RKO (cell line): ENCODE measurements at regions not wholly inside any gene's neighbourhood (a gene's known extent, or its start where the extent isn't known, plus 50 kb on each side); places are given as distances from the start of the nearest gene placed in this dataset.
"Not testable (repeated sequence)": the region's sequence is repeated elsewhere in the genome, so short reads cannot be mapped to it uniquely, and the experiment has no call there.

Source experiments
- DNase-seq: peaks from one replicate; pipeline ENCODE4 v3.0.0-alpha.2; 2016; ENCODE audit warnings: low spot score

DNA sequence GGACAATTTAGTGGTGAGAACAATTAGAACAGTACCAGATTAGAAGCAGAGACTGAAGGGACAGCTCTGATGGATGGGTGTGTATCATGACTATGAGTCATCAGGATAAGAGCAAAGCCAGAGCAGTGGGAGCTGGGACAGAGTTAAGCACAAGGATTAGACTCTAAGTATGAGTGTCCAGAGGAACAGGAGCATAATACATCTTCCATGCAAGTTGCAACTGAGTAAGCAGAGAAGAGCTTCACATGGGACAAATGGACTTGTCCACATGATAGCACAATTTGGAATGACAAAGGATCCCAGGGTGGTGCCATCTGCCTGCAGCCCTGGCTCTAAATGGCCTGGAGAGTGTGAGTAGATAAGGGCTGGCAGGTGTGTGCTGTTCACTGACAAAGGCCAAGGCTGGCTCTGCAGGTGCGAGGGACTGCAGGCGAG lies 226.4 kb upstream of the CAND1 start:
- peak; percentile 80 for DNase-seq

DNA sequence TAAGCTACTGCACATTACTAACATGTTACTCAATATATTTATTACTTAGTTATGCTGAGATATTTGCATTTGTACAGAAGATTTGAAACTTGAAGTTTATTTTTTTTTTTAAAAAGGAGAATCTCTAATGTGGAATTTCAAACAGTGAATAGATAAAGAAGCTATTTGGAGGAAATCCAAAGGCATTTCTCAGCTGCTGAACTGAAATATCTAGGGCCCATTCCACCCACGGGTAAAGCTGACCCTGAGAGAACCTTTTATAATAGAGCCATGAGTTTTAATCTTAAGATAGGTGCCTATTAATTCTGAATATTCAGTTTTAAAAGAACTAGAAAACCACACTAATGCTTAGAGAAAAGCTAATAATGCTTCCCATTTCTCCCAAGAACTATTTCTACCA lies 225.4 kb upstream of the CAND1 start:
- no peak for DNase-seq

DNA sequence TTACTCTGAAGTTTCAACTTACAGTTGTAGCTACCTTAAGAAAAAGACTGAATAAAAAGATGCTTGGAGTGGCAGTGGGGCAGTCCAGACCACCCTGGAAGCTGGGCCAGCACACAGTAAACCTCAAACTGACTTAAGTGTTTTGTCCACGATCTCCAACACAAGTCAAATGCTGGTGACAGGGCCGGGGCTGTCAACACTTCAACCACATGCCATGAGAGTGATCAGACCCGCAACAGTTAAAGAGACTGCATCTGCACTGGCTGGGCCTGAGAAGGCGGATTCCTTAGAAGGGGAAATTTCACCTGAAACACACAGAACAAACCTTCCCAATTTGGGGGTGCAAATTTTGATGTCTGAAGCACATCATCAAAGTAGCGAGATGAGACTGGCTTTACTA lies 223.5 kb upstream of the CAND1 start:
- no peak for DNase-seq

DNA sequence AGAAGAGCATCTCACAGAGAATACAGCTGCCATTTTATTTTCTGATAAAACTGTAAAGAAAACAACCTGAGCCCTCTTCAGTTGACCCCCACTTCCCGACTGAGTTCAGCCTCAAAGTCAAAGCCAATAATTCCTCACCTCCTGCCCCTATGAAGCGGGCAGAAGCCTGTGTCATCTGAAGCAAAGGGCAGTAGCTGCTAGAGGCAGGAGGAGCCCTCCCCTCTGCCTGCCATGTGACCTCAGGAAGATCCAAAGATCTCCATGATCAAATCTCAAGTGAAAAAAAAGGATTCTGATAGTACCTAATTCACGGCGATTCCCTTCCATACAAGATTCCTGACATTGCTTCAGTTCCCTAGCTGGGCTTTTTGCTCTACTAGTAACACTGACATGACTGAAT lies 223.1 kb upstream of the CAND1 start:
- no peak for DNase-seq

DNA sequence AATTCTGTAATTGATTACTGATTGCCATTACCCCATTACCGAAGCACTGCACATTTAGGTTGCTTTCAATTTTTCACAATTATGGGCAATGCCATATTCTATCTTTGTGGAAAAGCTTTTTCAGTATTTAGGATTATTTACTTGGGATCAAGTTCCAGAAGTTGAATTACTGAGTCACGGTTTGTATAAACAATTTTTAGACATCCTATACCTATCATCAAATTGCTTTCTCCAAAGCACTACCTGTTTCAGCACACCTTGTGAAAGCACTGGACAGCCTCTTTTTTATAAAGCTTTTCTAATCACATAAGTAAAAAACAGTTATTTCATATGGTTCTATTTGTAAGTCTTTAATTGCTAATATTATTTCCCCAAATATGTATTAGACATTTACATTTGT lies 221.5 kb upstream of the CAND1 start:
- no peak for DNase-seq

DNA sequence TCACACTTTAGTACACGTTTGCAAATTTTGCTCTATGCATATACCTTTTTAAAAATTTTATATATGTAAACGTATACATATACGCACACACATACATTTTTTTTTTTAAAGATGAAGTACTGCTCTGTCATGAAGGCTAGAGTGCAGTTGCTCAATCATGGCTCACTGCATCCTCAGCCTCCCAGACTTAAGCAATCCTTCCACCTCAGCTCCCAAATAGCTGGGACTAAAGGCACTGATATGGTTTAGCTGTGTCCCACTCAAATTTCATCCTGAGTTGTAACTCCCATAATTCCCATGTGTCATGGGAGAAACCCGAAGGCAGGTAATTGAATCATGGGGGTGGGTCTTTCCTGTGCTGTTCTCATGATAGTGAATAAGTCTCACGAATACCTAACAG lies 220.8 kb upstream of the CAND1 start:
- no peak for DNase-seq

DNA sequence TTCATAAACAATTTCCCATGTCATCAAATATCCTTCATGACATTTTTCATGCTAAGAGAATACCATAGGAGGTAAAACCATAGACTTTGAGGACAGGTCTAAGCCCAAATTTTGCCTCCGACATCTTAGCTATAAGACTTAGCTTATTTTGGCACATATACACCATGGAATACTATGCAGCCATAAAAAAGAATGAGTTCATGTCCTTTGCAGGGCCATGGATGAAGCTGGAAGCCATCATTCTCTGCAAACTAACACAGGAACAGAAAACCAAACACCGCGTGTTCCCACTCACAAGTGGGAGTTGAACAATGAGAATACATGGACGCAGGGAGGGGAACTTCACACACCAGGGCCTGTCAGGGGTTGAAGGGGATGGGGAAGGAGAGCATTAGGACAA lies 220.0 kb upstream of the CAND1 start:
- DNase-seq = not testable (repeated sequence)

DNA sequence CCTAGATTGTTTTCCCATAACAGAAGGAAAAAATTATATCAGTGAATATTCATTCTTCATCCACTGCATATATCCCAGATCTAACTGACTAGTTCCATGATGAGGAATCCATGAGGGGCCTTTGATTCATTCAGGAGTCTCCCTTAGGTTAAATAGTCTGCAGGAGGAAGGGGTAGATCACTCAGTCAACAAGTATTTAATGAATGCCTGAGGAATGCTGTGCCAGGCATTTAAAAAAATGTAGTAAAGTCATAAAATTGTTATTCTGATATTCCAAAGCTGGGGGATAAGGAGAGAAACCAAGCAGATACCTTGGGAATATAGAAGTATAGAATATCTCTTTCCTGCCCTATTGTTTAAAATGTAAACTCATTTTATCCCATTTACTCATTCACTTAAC lies 216.2 kb upstream of the CAND1 start:
- no peak for DNase-seq

DNA sequence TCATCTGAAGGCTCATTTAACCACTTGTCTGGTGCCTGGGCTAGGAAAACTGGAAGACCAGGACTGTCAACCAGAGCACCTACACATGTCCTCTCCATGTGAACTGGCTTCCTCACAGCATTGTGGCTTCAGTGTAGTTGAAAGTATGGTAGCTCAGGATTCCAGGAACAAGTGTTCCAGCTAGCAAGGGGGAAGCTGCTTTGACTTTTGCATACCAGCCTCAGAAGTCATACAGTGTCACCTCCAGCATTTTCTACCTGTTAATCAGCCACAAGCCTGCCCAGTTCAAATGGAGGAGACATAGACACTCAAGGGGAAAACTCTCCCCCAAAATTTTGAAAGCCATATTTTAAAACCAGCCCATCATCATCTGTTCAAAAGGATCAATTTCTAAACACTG lies 212.8 kb upstream of the CAND1 start:
- no peak for DNase-seq

DNA sequence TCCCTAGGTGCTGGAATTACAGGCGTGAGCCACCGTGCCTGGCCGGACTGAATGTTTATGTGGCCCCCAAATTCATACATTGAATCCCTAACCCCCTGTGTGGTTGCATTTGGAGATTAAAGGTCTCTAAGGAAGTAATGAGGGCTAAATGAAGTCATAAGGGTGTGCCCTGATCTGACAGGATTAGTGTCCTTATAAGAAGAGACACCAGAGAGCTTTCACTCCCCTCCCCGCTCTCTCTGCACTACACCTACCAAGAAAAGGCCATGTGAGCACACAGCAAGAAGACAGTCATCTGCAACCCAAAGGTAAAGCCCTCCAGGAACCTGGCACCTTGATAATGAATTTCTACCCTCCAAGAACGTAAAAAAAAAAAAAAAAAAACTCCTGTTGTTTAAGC lies 212.1 kb upstream of the CAND1 start:
- DNase-seq = no peak

DNA sequence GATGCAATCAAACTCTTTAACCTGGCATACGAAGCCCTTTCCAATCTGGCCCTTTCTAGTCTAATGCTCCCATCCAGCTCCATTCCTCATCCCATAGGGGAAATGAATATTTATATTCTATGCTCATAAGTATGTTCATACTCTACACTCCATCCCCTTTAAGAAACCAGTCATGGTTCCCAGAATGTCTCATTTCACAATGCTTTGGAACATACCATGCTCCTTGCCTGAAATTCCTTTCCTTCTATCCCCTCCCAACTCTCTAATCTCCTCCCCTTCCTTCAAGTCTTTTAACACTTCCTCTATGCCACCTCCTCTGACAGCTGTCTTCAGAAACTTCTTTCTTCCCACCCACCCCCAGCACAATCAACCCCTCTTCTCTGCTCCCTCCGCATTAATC lies 207.0 kb upstream of the CAND1 start:
- no peak for DNase-seq

DNA sequence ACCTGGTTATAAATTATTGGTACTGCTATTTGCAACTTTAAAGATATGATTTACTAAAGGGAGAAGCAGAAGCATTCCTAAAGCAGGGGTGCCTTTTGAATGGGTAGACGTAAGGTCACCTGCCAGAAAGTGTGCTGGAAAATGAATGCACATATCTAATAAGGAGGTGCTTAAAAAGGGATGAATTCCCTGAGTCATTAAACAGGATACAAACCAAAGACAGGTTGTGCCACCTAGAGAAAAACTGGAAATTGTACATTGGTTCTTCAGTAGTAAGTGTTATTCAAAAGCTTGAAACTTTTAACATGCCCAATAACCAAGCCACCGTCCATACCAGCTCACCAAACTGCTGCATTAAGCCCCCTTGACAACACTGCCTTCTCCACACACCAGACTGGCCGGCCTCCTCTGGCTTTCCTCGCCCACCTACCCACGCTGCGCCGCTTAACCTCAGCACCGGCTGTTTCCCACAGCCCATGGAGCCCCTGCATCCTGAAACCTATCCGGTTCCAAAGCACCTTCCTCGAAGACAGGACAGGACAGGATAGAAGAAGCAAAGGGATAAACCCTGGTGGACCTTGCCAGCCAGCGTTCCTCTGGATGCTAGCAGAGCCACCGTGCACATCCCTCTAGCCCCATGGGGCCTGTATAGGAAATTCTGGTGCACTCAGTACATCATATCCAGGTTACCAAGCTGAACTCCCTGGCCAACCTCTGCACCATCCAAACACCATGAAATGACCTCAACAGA lies 201.5 kb upstream of the CAND1 start:
- DNase-seq = no peak

DNA sequence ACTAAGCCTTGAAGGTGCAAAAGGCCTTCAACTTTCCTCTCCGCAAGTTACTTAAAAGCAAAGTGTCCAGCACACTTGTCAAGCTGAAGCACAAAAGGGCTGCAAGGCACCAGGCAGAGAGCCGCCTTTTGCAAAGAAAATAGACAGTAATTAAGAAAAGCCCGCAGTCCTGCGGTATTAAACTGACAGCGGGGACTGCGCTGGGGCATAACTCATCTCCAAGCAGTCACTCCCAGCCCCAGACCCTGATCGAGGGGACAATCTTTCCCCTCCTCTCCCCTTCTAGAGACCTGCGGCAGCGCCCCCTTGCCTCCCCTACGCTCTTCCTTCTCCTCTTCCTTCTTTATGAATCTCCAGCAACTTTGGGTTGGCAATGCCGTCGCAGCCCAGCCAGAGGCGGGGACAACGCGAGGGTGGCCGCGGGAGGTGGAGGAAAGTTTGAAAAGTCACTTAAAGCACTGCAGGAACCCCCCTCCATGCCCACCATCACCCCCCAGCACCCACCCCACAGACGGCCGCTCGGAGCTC lies 200.9 kb upstream of the CAND1 start:
- no peak for DNase-seq

DNA sequence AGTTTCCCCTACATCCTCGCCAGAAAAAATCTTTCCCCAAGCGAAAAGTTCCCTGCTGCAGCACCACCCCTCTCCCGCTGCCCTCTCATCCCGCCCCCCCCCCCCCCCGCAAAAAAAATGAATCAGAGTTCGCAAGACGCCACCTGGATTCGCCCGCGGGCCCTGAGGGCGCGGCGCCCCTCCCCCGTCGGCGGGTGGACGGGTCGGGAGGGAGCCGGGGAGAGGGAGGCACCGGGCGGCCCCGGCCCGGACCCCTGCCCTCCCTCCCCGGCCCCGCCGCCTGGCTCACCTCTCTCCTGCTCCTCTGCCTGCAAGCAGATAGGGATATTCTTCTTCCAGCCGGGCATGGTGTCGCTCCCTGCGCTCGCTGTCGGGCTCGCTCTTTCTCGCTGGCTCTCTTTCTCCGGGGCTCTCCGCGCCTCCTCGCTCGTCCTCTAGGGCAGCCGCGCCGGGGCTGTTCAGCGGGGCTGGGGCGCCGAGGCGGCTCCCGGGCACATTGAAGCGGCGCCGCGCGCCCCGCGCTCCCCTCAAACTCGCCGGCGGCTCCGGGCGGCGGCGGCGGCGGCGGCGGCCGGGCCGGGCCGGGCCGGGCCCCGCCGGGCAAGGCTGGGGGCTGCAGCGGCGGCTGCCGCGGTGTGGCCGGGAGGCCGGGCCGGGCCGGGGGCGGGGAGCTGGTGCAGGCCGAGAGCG lies 200.3 kb upstream of the CAND1 start:
- DNase-seq = peak; percentile 43

DNA sequence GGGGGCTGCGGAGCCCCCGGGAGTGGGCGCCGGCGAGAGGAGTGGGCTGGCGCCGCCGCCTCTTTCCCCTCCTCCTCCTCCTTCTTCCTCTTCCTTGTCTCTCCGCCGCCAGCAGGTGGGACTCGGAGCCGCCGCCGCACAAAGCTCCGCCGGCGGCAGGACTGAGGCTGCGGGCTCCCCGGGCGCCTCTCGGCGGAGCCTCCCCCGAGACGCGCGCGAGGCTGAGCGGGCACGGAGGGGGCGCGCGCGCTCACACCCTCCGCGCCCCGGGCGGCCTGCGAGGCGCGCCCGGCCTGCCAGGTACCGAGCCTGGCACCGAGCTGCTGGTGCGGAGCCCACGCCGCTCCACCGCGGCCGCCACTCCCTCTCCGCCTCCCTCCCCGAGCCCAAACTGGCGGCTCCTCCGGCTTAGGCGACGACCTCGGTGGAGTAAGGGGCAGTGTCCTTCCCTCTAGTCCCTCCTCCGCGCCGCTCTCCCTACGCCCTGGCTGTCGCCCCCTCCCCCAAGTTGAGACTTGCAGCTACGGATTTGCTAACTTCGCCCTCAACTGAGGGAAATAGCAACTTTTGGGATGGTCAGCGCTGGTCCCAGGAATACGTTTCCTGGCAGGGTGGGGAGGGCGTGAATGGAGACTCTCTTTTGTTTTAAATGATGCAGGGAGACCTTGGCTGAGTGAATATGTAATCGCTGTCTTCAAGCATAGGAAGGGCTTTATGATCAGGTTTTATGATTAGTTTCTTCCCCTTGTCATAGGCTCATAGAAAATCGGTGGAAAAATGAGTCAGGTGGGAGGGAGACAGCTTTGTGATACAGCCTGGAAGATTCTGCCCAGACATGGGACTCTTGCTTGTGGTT lies 199.5 kb upstream of the CAND1 start:
- DNase-seq = peak; percentile 39

DNA sequence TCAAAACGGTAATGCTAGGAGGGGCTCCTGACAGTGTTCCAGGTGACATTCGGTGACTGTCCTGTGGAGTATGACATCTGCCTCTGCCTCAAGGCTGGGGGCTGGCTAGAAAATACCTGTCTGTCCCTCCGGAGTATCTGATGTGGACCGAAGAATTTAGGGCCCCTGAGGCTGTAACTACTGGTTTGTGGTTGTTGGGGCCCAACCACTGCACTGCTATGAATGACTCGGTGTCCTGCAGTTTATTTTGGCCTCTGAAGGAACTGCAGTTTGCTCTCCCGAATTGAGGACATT lies 198.9 kb upstream of the CAND1 start:
- no peak for DNase-seq

DNA sequence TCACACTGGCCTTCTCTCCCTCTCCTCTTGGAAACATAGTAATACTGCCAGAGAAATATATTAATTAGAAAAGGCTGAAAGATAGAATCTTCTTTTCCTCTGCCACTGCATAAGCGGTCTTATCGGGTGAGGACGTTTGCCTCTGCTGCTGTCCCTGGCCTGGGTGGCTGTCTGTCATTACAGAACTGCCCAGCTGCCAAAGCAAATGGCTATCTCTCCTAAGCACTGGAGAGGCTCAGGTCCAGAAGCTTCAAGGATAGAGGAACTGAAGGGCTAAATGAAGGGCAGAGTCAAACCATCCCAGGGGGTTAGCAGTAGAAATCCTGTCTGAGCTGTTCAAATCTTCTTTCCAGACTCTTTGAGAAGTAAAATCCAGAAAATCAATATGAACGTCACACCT lies 198.6 kb upstream of the CAND1 start:
- DNase-seq = no peak

DNA sequence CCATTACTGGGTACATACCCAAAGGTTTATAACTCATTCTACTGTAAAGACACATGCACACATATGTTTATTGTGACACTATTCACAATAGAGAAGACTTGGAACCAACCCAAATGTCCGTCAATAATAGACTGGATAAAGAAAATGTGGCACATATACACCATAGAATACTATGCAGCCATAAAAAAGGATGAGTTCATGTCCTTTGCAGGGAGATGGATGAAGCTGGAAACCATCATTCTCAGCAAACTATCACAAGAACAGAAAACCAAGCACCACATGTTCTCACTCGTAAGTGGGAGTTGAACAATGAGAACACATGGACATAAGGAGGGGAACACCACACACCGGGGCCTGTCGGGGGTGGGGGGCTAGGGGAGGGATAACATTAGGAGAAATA lies 196.9 kb upstream of the CAND1 start:
- DNase-seq = not testable (repeated sequence)

DNA sequence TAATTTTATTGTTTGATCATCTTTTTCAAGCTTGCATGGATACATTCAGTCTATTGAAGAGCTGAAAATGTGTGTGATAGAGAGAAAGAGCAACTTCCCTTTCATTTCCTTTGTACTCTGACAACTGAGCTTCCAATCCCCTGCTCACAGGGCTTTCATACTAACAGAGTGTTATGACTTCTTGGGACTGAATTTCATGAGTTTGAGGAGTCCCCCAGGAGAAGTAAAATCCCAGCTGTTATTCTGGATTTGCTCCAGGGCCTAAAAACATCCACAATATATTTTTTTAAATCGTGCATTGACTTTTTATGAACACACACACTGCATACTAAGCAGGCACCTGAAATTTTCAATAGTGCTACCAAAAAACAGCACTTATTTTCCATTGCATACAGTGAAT lies 195.8 kb upstream of the CAND1 start:
- DNase-seq = no peak

DNA sequence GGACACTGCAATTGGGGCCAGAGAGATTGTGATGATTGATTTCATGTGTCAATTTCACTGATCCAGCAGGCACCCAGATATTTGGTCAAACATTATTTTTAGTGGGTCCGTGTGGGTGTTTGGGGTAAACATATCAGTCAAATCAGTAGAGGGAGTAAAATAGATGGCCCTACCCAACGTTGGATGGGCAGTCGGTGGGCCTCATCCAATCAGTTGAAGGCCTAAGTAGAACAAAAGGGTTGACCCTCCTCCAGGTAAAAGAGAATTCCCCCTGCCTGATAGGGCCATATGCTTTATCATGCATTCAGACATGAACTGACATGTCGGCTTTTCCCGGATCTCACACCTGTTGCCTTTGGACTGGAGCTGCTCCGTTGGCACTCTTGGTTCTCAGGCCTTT lies 195.1 kb upstream of the CAND1 start:
- DNase-seq = no peak

DNA sequence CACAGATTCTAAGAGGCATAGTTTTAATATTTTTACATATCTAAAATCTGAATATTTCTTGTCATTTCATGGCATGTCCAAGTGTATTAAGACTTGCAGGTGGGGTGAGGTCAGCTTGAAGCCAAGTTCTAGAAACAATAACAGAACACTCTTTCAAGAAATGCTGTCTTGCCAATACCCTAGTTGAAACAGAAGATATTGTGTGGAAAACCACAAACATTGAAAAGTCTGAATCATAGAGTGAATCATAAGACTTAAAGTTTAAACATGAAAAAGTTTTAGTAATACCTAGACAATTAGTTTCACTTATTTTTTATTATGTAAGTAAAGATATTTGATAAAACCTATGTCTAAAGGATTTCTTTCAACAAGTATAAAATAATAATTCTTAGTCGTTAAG lies 191.5 kb upstream of the CAND1 start:
- peak; percentile 20 for DNase-seq

DNA sequence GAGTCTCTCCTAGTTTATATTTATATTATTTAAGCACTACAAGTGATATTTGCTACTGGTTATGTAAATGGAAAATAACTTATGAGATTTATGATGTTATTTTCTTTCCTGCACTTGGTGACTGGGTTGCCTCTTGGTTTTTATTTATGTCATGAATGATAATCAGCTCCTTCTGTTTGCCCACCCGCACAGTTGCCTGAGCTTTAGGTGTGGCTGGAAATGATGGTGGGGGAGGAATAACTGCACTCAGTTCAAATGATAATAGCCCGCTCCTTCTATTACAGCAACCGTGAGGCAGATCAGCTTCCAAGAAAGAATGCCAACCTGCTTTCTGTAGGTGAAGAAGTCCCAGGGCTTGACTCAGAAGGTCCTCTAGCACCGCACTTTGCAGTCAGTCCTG lies 190.2 kb upstream of the CAND1 start:
- DNase-seq = no peak

DNA sequence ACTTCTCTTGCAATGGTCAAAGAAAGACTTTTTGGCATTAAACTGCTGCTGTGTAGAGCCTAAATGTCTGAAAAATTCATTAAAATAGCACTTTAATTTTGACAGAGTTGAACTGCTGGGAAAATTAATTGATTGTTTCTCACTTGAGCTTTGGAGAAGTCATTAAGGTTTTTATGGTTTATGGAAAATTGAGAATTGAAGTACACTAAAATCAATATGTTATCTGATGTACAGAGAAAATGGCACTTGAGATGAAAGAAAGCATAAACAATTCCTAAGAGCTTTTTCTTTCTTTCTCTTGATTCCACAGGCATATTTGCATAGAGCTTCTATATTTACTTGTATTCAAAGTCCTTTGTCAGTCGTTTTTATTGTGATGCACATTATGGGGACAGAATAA lies 188.5 kb upstream of the CAND1 start:
- no peak for DNase-seq
